CD14-positive monocyte (primary cell): ENCODE measurements at regions not wholly inside any gene's neighbourhood (a gene's known extent, or its start where the extent isn't known, plus 50 kb on each side); places are given as distances from the start of the nearest gene placed in this dataset.

Experiments used
- DNase-seq, 3 donors: peaks; one replicate each; pipeline ENCODE4 v3.0.0-alpha.2; 2011 to 2022
- H2AFZ ChIP-seq: 2 replicates; pipeline ENCODE4 v1.6.0; 2012; ENCODE audit warnings: mild to moderate bottlenecking, low read depth, low read length, inconsistent platforms; ENCODE audit not compliant: insufficient read depth, poor library complexity, severe bottlenecking
- H3K27ac ChIP-seq, 2 donors: 1 replicate in 1 of 2; 2 replicates in 1 of 2; pipeline ENCODE4 v1.5.1; 2012 to 2013; ENCODE audit warnings: low read length in 2 of 2, control low read depth in 1 of 2, inconsistent platforms in 1 of 2, low read depth in 1 of 2, mild to moderate bottlenecking in 1 of 2
- H3K27me3 ChIP-seq, 2 donors: one replicate each; pipeline versions ENCODE4 v1.6.0 to v1.6.1; 2011 to 2013; ENCODE audit warnings: low read length in 2 of 2; ENCODE audit not compliant: control insufficient read depth in 2 of 2, insufficient read depth in 2 of 2
- H3K36me3 ChIP-seq, 2 donors: replicated peaks in 1 of 2; 1 replicate in 1 of 2; 2 replicates in 1 of 2; pipeline versions ENCODE4 v1.5.1 to v1.6.1; 2012 to 2013; ENCODE audit warnings: low read length in 2 of 2, control low read depth in 1 of 2, inconsistent platforms in 1 of 2, mild to moderate bottlenecking in 1 of 2; ENCODE audit not compliant: insufficient read depth in 2 of 2, control insufficient read depth in 1 of 2
- H3K4me1 ChIP-seq, 2 donors: 1 replicate in 1 of 2; 2 replicates in 1 of 2; pipeline versions ENCODE4 v1.5.1 to v1.6.1; 2012 to 2013; ENCODE audit warnings: low read length in 2 of 2, control low read depth in 1 of 2, inconsistent platforms in 1 of 2, mild to moderate bottlenecking in 1 of 2, moderate library complexity in 1 of 2; ENCODE audit not compliant: insufficient read depth in 2 of 2, control insufficient read depth in 1 of 2
- H3K4me2 ChIP-seq: replicated peaks from 2 replicates; pipeline ENCODE3; 2012; ENCODE audit warnings: low read length, moderate library complexity, mild to moderate bottlenecking; ENCODE audit not compliant: poor library complexity, severe bottlenecking; ENCODE audit errors: extremely low read depth
- H3K4me3 ChIP-seq, 3 experiments: fragments of 200-600 bp in 1 of 3; sonication (generic) in 1 of 3; replicated peaks in 1 of 3; 1 replicate in 2 of 3; 2 replicates in 1 of 3; pipeline ENCODE4 v1.5.1; 2011 to 2013; ENCODE audit warnings: low read length in 3 of 3, mild to moderate bottlenecking in 3 of 3, control low read depth in 2 of 3, low read depth in 2 of 3, inconsistent platforms in 1 of 3, moderate library complexity in 1 of 3
- H3K79me2 ChIP-seq: 2 replicates; pipeline ENCODE4 v1.6.0; 2012; ENCODE audit warnings: mild to moderate bottlenecking, control low read depth, inconsistent platforms, low read length, moderate library complexity; ENCODE audit not compliant: insufficient read depth
- H3K9ac ChIP-seq: 2 replicates; pipeline ENCODE4 v1.6.0; 2017; ENCODE audit warnings: low read length, mild to moderate bottlenecking; ENCODE audit not compliant: insufficient read depth, poor library complexity, severe bottlenecking
- H3K9me3 ChIP-seq, 2 donors: replicated peaks in 1 of 2; 1 replicate in 1 of 2; 2 replicates in 1 of 2; pipeline versions ENCODE4 v1.5.1 to v1.6.1; 2012 to 2013; ENCODE audit warnings: low read length in 2 of 2, control low read depth in 1 of 2; ENCODE audit not compliant: control insufficient read depth in 1 of 2, insufficient read depth in 1 of 2
- H4K20me1 ChIP-seq: 2 replicates; pipeline ENCODE4 v1.6.0; 2012; ENCODE audit warnings: mild to moderate bottlenecking, low read length, control low read depth, moderate library complexity; ENCODE audit not compliant: insufficient read depth
- H3K27ac Mint-ChIP-seq, 7 donors: one replicate each; pipeline ENCODE4 v1.8.0; 2020; ENCODE audit warnings: mild to moderate bottlenecking in 7 of 7, mixed read lengths in 7 of 7, moderate library complexity in 6 of 7, inconsistent platforms in 2 of 7
- H3K27me3 Mint-ChIP-seq, 3 donors: one replicate each; pipeline ENCODE4 v1.8.0; 2021 to 2022; ENCODE audit warnings: low read depth in 3 of 3, mild to moderate bottlenecking in 3 of 3, mixed read lengths in 3 of 3, moderate library complexity in 3 of 3, inconsistent platforms in 1 of 3
- H3K36me3 Mint-ChIP-seq, 2 donors: one replicate each; pipeline ENCODE4 v1.8.0; 2020; ENCODE audit warnings: mixed read lengths in 2 of 2, inconsistent platforms in 1 of 2, mild to moderate bottlenecking in 1 of 2
- H3K4me1 Mint-ChIP-seq: one replicate; pipeline ENCODE4 v1.8.0; 2020; ENCODE audit warnings: mild to moderate bottlenecking, mixed read lengths
- H3K4me3 Mint-ChIP-seq, 2 donors: one replicate each; pipeline ENCODE4 v1.8.0; 2020; ENCODE audit warnings: mild to moderate bottlenecking in 2 of 2, mixed read lengths in 2 of 2, moderate library complexity in 1 of 2
- H3K9me3 Mint-ChIP-seq, 7 donors: one replicate each; pipeline ENCODE4 v1.8.0; 2020 to 2022; ENCODE audit warnings: mixed read lengths in 7 of 7, mild to moderate bottlenecking in 6 of 7, moderate library complexity in 6 of 7, inconsistent platforms in 2 of 7
- WGBS: methylation state at CpG from one replicate; pipeline ENCODE4 v1.1.5; 2013; ENCODE audit warnings: missing lambda C conversion rate; ENCODE audit not compliant: insufficient coverage; 5-methylcytosine and 5-hydroxymethylcytosine counted together
- intact Hi-C, 2 donors: fragments of 100-400 bp; cut with micrococcal nuclease; formaldehyde crosslinking; loops; one replicate each; pipeline versions ENCODE4 v1.15.0 to v1.15.1; 2023
- TF ChIP-seq, protein P1 (sequence below): fragments of 200-600 bp; IDR thresholded peaks from one replicate; pipeline ENCODE4 v1.8.0; 2022; ENCODE audit warnings: antibody characterized with exemption, mild to moderate bottlenecking

DNA sequence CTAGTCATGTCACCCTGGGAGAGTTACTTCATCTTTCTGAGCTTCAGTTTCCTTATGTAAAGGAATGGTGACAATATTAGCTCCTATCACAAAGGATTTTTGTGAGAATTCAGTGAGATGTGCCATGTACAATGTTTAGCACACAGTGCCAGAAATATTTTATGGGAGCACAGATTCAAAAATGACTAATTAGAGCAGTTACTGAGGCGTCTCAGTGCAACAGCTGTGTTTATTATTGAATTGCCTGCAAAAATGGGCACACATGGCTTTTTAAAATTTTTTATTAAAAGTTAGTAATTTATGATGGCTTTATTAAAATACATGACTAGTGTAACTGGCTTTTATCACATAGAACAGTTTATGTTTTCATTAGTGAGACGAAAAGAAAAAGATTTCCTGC is 134.3 kb upstream of the AHI1 start:
- no CpG with 5 or more reads among the region's 2 CpGs for WGBS
- intact Hi-C loops: no loop called here
- Histone ChIP-seq H3K4me1 (no peaks in the 10 kb centered on the region), H3K9ac (no peak overlapping the region), H3K4me2 (no peak overlapping the region), H4K20me1 (no peaks in the 10 kb centered on the region), H2AFZ (no peak overlapping the region), H3K27me3 (no peaks in the 10 kb centered on the region), H3K27ac (no peak overlapping the region), H3K79me2 (no peaks in the 10 kb centered on the region), H3K36me3 (no peaks in the 10 kb centered on the region), H3K4me3 (no peak overlapping the region), H3K9me3 (no peaks in the 10 kb centered on the region)
- TF ChIP-seq, protein P1, sequence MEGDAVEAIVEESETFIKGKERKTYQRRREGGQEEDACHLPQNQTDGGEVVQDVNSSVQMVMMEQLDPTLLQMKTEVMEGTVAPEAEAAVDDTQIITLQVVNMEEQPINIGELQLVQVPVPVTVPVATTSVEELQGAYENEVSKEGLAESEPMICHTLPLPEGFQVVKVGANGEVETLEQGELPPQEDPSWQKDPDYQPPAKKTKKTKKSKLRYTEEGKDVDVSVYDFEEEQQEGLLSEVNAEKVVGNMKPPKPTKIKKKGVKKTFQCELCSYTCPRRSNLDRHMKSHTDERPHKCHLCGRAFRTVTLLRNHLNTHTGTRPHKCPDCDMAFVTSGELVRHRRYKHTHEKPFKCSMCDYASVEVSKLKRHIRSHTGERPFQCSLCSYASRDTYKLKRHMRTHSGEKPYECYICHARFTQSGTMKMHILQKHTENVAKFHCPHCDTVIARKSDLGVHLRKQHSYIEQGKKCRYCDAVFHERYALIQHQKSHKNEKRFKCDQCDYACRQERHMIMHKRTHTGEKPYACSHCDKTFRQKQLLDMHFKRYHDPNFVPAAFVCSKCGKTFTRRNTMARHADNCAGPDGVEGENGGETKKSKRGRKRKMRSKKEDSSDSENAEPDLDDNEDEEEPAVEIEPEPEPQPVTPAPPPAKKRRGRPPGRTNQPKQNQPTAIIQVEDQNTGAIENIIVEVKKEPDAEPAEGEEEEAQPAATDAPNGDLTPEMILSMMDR: no peak
- peaks cover 0 to 1% (median 0%) of the 10 kb centered on the region in 7 donors for H3K9me3 Mint-ChIP-seq
- peaks cover 5% of the 10 kb centered on the region for H3K4me1 Mint-ChIP-seq
- no peaks in the 10 kb centered on the region for H3K36me3 Mint-ChIP-seq
- no peak for DNase-seq
- no peak overlapping the region for H3K27ac Mint-ChIP-seq
- H3K27me3 Mint-ChIP-seq: no peaks in the 10 kb centered on the region
- no peak overlapping the region for H3K4me3 Mint-ChIP-seq

DNA sequence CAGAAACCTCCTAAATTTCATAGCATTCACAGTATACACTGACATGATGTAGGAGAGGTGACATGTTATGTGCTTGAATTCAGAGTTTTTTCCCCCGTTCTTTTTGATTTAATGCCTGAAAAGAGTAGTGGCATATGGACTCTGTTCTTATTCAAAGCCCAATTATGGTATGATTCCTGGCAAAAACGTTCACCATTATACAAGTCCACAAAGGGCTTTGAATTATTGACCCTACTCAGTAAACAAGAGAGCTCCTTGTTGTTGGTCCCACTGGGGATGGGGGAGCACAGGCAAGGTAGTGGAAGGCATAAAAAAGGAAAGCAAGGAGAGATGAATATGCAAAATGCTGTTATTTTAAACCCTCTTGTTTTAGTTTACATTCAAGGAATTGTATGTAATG is 136.0 kb upstream of the AHI1 start:
- Histone ChIP-seq H3K4me2 (no peak overlapping the region), H3K27ac (no peak overlapping the region), H3K4me3 (no peak overlapping the region), H3K9me3 (no peaks in the 10 kb centered on the region), H3K9ac (no peak overlapping the region), H4K20me1 (no peaks in the 10 kb centered on the region), H3K4me1 (no peaks in the 10 kb centered on the region), H3K27me3 (no peaks in the 10 kb centered on the region), H3K36me3 (no peaks in the 10 kb centered on the region), H2AFZ (no peak overlapping the region), H3K79me2 (no peaks in the 10 kb centered on the region)
- Mint-ChIP-seq H3K27ac (no peak overlapping the region), H3K27me3 (no peaks in the 10 kb centered on the region), H3K9me3 (no peaks in the 10 kb centered on the region), H3K4me3 (no peak overlapping the region), H3K4me1 (peaks cover 11% of the 10 kb centered on the region), H3K36me3 (no peaks in the 10 kb centered on the region)
- DNase-seq: no peak
- 100% methylated on average over 1 of the region's 2 CpGs for WGBS
- intact Hi-C loops: no loop called here
- TF ChIP-seq, protein P1: no peak
